Liver (tissue), 7 donors: ENCODE measurements at regions not wholly inside any gene's neighbourhood (a gene's known extent, or its start where the extent isn't known, plus 50 kb on each side); places are given as distances from the start of the nearest gene placed in this dataset.

Source experiments
- DNase-seq: peaks from one replicate; pipeline ENCODE4 v3.0.0-alpha.2; 2017; ENCODE audit warnings: low spot score
- H3K27ac ChIP-seq, 2 donors: one replicate each; pipeline ENCODE4 v1.7.0; 2013; ENCODE audit warnings: inconsistent platforms in 2 of 2, low read length in 2 of 2, control low read depth in 1 of 2, low read depth in 1 of 2, mild to moderate bottlenecking in 1 of 2
- H3K27me3 ChIP-seq, 4 donors: one replicate each; pipeline versions ENCODE4 v1.6.1 to v1.7.0; 2013; ENCODE audit warnings: low read length in 3 of 4, inconsistent platforms in 1 of 4, mild to moderate bottlenecking in 1 of 4, moderate library complexity in 1 of 4; ENCODE audit not compliant: control insufficient read depth in 4 of 4, insufficient read depth in 4 of 4
- H3K36me3 ChIP-seq, 4 donors: one replicate each; pipeline versions ENCODE4 v1.6.1 to v1.7.0; 2013; ENCODE audit warnings: low read length in 3 of 4, mild to moderate bottlenecking in 3 of 4, low read depth in 1 of 4, moderate library complexity in 1 of 4; ENCODE audit not compliant: control insufficient read depth in 4 of 4, insufficient read depth in 3 of 4
- H3K4me1 ChIP-seq, 4 donors: one replicate each; pipeline versions ENCODE4 v1.6.1 to v1.7.0; 2013; ENCODE audit warnings: low read length in 3 of 4, mild to moderate bottlenecking in 3 of 4, moderate library complexity in 1 of 4; ENCODE audit not compliant: control insufficient read depth in 4 of 4, insufficient read depth in 4 of 4
- H3K4me3 ChIP-seq, 3 donors: one replicate each; pipeline versions ENCODE4 v1.6.1 to v1.7.0; 2013; ENCODE audit warnings: low read length in 3 of 3, control low read depth in 1 of 3, low read depth in 1 of 3, mild to moderate bottlenecking in 1 of 3
- H3K9ac ChIP-seq, 2 donors: one replicate each; pipeline ENCODE4 v1.7.0; 2013; ENCODE audit warnings: low read length in 2 of 2, mild to moderate bottlenecking in 2 of 2, moderate library complexity in 2 of 2, control low read depth in 1 of 2, low read depth in 1 of 2
- H3K9me3 ChIP-seq, 4 donors: one replicate each; pipeline versions ENCODE4 v1.6.1 to v1.7.0; 2013; ENCODE audit warnings: low read length in 3 of 4; ENCODE audit not compliant: control insufficient read depth in 4 of 4
- FOXA1 ChIP-seq: IDR thresholded peaks from 2 replicates; pipeline ENCODE4 v1.6.1; 2016; ENCODE audit warnings: antibody characterized with exemption
- HNF4G ChIP-seq: IDR thresholded peaks from 2 replicates; pipeline ENCODE4 v1.6.1; 2016; ENCODE audit warnings: antibody characterized with exemption
- JUND ChIP-seq, 2 donors: IDR thresholded peaks; 2 replicates each; pipeline ENCODE4 v1.6.1; 2016; ENCODE audit warnings: antibody characterized with exemption in 2 of 2
- NR2F2 ChIP-seq: IDR thresholded peaks from 2 replicates; pipeline ENCODE4 v1.6.1; 2016; ENCODE audit warnings: antibody characterized with exemption
- RAD21 ChIP-seq, 2 donors: IDR thresholded peaks; 2 replicates each; pipeline ENCODE4 v1.6.1; 2016; ENCODE audit warnings: antibody characterized with exemption in 2 of 2, mild to moderate bottlenecking in 2 of 2
- RXRA ChIP-seq, 2 donors: IDR thresholded peaks; 2 replicates each; pipeline ENCODE4 v1.6.1; 2017 to 2018; ENCODE audit warnings: antibody characterized with exemption in 2 of 2, mild to moderate bottlenecking in 1 of 2
- SP1 ChIP-seq: IDR thresholded peaks from 2 replicates; pipeline ENCODE4 v1.6.1; 2018; ENCODE audit warnings: antibody characterized with exemption, mild to moderate bottlenecking
- TAF1 ChIP-seq: conservative IDR thresholded peaks from 2 replicates; pipeline ENCODE4 v1.6.1; 2016; ENCODE audit warnings: antibody characterized with exemption, mild to moderate bottlenecking
- WGBS: extraction: QIAGEN DNeasy Blood & Tissue Kit; methylation state at CpG from one replicate; pipeline ENCODE4 v1.1.7; 2013; 5-methylcytosine and 5-hydroxymethylcytosine counted together
- TF ChIP-seq, protein P1 (sequence below): IDR thresholded peaks from 2 replicates; pipeline ENCODE4 v1.6.1; 2016; ENCODE audit warnings: antibody characterized with exemption, mild to moderate bottlenecking
- TF ChIP-seq, protein P2 (sequence below): IDR thresholded peaks from 2 replicates; pipeline ENCODE4 v1.6.1; 2016; ENCODE audit warnings: antibody characterized with exemption
- TF ChIP-seq, protein P3 (sequence below): IDR thresholded peaks from 2 replicates; pipeline ENCODE4 v1.6.1; 2016; ENCODE audit warnings: antibody characterized with exemption
- donor health status: healthy.
- donor health status: healthy.
- donor health status: healthy.
- donor health status: healthy.

DNA sequence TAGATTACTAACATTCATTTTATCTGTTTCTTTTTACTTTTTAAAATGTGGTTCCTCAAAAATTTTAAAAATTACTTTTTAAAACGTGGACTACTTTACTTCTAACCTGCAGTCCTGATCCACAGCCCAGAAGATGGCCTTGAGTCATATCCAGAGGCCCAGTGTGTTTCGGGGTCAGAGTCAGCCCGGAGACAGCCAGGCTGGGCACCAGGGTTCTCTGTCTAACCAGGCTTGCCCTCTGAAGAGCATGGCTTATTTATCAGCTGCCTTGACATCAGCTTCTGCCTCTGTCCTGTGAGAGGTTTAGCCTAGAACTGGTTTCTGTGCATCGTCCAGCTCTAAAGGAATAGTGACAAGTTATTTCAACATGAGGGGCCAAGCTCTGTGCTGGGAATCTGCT is 332.0 kb downstream of the FGF9 start (continued):
- TF ChIP-seq, protein P1, sequence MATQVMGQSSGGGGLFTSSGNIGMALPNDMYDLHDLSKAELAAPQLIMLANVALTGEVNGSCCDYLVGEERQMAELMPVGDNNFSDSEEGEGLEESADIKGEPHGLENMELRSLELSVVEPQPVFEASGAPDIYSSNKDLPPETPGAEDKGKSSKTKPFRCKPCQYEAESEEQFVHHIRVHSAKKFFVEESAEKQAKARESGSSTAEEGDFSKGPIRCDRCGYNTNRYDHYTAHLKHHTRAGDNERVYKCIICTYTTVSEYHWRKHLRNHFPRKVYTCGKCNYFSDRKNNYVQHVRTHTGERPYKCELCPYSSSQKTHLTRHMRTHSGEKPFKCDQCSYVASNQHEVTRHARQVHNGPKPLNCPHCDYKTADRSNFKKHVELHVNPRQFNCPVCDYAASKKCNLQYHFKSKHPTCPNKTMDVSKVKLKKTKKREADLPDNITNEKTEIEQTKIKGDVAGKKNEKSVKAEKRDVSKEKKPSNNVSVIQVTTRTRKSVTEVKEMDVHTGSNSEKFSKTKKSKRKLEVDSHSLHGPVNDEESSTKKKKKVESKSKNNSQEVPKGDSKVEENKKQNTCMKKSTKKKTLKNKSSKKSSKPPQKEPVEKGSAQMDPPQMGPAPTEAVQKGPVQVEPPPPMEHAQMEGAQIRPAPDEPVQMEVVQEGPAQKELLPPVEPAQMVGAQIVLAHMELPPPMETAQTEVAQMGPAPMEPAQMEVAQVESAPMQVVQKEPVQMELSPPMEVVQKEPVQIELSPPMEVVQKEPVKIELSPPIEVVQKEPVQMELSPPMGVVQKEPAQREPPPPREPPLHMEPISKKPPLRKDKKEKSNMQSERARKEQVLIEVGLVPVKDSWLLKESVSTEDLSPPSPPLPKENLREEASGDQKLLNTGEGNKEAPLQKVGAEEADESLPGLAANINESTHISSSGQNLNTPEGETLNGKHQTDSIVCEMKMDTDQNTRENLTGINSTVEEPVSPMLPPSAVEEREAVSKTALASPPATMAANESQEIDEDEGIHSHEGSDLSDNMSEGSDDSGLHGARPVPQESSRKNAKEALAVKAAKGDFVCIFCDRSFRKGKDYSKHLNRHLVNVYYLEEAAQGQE = no peak
- TF ChIP-seq, protein P2, sequence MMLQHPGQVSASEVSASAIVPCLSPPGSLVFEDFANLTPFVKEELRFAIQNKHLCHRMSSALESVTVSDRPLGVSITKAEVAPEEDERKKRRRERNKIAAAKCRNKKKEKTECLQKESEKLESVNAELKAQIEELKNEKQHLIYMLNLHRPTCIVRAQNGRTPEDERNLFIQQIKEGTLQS = no peak
- TF ChIP-seq FOXA1 = no peak

DNA sequence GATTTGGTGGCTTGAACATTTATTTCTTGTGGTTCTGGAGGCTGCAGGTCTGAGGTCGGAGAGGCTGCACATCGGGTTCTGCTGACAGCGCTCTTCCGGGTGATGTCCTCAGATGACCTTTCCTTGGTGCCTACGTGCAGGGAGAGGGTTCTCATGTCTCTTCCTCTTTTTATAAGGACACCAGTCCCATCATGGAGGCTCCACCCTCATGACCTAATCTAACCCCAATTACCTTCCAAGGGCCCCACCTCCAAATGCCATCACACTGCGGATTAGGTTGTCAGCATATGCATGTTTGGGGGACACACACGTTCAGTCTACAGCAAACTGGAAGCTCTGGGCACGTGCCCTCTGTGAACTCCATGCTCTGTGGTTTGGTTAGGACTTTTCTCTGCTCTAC is 338.6 kb downstream of the FGF9 start:
- 76% methylated on average over 8 of the region's 8 CpGs for WGBS

DNA sequence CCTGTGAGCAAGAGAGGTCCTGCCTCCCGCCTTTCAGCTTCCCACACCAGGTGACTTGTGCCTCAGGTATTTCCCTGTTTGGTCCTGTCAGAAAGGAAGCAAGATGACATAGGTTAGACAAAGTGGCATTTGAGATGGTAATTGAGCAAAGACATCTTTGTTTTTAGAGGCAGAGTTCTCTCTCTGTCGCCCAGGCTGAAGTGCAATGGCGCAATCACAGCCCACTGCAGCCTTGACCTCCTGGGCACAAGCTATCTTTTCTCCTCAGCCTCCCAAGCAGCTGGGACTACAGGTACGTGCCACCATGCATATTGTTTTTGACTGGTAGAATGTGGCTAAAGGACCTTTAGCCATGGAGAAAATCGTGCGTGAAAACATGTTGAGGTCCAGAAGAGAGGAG is 339.1 kb downstream of the FGF9 start:
- H3K4me1 ChIP-seq = no peaks in the 10 kb centered on the region
- H3K36me3 ChIP-seq = no peaks in the 10 kb centered on the region
- H3K4me3 ChIP-seq = no peak overlapping the region
- TF ChIP-seq, protein P3, sequence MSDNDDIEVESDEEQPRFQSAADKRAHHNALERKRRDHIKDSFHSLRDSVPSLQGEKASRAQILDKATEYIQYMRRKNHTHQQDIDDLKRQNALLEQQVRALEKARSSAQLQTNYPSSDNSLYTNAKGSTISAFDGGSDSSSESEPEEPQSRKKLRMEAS = no peak
- no peak for TF ChIP-seq SP1
- TF ChIP-seq, protein P1 = no peak
- no peak for TF ChIP-seq NR2F2
- TF ChIP-seq HNF4G = no peak
- no peak for TF ChIP-seq JUND (IDR thresholded peaks at IDR 0.05)
- no peak for TF ChIP-seq RAD21 (IDR thresholded peaks at IDR 0.05)
- no peak for TF ChIP-seq RXRA (IDR thresholded peaks at IDR 0.05)
- no peak for TF ChIP-seq TAF1
- H3K27ac ChIP-seq = peak overlapping the region in 1 of 2 donors; percentile 12
- peaks cover 0 to 7% (median 0%) of the 10 kb centered on the region in 4 donors for H3K9me3 ChIP-seq
- 80% methylated on average over 6 of the region's 6 CpGs for WGBS
- DNase-seq = no peak
- no peak overlapping the region for H3K9ac ChIP-seq
- H3K27me3 ChIP-seq = no peaks in the 10 kb centered on the region

More for the DNA sequence above, 338.6 kb downstream of the FGF9 start:
- Histone ChIP-seq H3K27me3 (no peaks in the 10 kb centered on the region), H3K36me3 (no peaks in the 10 kb centered on the region), H3K4me3 (no peak overlapping the region), H3K4me1 (no peaks in the 10 kb centered on the region), H3K9ac (no peak overlapping the region), H3K9me3 (peaks cover 0 to 7% (median 0%) of the 10 kb centered on the region in 4 donors), H3K27ac (peak overlapping the region in 1 of 2 donors; percentile 12)
- TF ChIP-seq NR2F2 (no peak), RXRA (IDR thresholded peaks at IDR 0.05) (peak in 1 of 2 donors; percentile 27)
- TF ChIP-seq, protein P1 = no peak
- no peak for DNase-seq
